ENCODE measurements at regions not wholly inside any gene's neighbourhood (a gene's known extent, or its start where the extent isn't known, plus 50 kb on each side); places are given as distances from the start of the nearest gene placed in this dataset.
A peak's percentile ranks its signal among the peaks of the same experiment; 100 is the strongest.
"Not testable (repeated sequence)": the region's sequence is repeated elsewhere in the genome, so short reads cannot be mapped to it uniquely, and the experiment has no call there.

DNA sequence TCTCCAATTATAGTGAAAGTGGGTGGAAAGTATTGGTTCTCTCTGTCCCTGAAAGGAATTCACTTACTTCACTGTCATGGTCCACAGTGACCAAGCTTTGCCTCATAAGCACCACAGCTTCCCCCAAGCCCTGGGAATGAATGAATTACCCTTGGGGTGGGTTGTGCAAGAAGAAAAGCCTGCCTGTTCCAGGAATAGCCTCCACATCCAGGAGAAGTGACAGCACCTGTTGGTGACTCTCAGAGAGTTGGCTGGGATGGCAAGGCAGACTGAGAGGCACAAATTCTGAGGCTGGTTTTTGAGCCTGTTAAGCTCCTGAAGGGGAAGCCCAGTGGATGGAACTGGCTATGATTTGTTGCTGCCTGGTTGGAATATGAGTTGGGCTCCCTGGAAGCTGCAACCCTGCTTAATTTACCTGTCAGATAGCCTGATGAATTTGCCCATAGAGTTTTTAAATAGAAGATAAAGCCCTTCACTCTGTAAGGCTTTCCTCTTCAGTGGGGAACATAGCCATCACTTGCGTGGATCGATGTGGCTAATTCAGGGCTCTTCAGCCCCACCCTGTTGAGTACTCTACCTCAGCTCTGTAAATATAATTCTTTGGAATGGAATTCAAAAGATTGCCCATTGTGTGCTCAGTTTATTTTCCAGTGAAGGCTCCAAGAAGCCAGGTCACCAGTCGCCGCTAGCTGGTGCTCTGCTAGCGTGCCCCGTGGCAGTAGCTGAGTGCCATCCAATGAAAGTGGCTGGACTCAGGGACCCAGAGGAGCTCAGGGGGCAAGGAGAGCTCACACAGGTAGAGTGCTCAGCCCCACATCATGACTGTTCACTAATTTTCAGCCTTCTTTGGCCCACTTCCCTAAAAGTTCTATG lies 479.3 kb downstream of the IRS1 start:
- no peak for DNase-seq

- DNase-seq = no peak
These were observed 481.6 kb downstream of the IRS1 start for GRCh38 chr2:226317970-226318369.

GRCh38 chr2:226313060-226313459 lies 486.6 kb downstream of the IRS1 start:
- no peak for DNase-seq

DNA sequence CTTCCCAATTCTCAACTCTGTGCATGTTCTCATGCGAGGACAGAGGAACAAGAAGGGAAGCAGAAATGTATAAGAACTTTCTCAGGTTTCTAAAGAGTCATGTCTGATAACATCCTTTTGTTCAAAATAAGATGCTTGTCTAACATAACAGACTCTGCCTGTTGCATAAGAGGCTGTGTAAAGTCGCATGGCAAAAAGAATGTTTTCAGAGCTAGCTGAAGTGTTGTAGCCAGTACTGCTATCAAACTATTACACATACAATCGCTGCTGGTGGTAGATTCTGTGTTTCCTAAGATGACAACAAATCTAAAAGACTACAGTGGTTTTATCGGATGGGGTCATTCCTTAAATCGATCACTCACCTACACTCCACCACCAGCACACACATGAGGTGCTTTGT lies 487.5 kb downstream of the IRS1 start:
- DNase-seq = no peak

GRCh38 chr2:226310146-226310545 lies 489.5 kb downstream of the IRS1 start:
- peak; percentile 27 for DNase-seq

DNA sequence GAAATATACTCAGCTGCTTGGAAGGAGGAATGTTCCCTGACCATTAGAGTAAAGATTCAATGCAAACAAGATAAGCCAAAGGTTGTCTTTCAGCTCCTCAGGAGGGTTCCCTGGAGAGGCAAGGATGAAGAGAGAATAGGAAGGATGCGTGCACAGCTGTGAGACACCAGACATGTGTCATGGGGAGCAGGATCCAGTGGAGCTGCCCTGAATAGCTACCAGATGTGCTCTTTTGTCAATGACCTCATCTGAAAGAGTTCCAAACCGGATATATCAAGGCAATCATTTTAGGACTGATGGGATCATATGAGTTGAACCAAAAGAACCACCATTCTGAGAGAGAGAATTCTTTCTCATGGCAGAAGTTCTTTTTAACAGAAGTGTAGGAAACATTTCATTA lies 490.6 kb downstream of the IRS1 start:
- peak; percentile 64 for DNase-seq

DNA sequence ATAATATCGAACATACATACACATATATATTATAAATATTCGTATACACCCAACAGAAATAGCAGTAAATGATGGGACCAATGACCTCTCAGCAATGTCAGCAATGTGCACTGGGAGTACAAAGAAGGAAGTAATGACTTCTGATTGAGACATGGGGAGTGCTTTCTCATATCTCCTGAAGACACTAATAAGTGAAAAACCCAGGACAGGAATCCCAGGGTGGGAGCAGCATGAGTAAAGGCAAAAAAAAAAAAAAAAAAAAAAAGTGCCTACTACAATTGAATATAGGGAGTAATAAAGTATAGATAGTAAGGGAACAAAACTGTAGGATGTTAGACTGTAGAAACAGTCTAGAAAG lies 491.3 kb downstream of the IRS1 start:
- no peak for DNase-seq

DNA sequence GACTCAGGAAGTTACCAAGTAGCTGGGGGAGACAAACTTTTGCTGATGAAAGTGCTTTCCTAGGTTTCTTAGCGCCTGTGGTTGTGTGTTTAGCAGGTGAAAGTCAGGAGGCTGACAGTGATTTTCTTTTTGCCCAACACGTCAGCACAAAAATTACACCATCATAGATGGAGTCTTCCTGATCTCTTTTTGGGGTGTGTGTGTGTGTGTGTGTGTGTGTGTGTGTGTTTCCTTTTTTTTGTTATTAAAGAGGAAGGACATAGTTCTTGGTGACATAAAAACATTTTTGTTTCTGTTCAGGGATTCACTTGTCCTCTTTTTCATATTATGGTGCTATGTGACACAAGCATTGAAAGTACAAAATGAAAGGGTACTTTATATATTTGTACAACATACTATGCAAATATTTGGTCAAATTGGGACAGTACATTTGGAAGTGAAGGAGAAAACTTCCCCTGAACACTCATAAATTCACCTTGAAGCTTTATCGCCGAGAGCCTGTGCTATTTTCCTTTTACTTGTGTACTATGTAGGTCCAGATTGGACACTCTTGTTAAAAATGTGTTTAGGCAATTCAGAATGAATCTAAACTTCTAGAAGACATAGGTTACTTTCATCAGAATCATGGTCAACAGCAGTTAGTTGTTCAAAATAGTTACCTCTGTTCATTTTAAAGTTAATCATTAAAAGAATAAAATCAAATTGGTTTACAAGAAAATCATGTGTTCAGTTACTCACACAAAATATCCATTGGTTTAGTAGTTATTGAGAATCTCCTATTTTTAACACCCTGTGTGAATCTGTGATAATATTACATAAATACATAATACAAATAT lies 491.9 kb downstream of the IRS1 start:
- no peak for DNase-seq

GRCh38 chr2:226306969-226307368 lies 492.7 kb downstream of the IRS1 start:
- no peak for DNase-seq

DNA sequence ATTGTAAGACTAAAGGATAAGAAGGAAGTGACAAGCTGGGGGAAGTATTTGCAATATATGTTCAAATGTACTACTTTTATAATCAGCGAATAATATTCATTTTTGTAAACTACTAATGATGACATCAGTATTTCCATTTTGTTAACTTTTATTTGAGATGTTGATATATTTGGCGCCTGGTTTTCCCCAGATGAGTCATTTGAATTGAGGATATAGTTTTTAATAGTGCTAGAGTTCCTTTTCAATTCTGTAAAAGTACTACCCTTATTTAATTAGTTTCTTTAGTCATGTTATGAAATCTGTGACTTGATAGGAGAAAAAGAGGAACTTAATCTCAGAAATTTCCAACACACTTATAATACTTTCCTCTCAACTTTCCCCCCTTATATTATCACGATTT lies 495.3 kb downstream of the IRS1 start:
- DNase-seq = no peak

DNA sequence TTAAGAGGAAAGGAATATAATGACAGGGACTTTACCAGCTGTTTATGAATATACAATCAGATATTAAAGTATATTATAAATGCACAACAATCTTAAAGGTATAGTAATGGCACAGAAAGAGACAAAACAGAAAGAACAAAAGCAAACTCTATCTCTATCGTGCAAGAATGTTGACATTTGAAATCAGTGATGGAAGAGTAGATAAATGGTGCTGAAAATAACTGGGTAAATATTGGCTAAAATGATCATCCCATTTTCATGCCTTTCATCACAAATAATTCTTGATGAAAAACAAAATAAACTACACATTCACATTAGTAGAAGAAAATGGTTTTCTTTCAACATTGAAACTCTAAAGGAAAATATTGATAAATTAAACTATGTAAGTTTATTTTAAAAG lies 495.9 kb downstream of the IRS1 start:
- DNase-seq = no peak

GRCh38 chr2:226300196-226300886 lies 499.3 kb downstream of the IRS1 start:
- no peak for DNase-seq

DNA sequence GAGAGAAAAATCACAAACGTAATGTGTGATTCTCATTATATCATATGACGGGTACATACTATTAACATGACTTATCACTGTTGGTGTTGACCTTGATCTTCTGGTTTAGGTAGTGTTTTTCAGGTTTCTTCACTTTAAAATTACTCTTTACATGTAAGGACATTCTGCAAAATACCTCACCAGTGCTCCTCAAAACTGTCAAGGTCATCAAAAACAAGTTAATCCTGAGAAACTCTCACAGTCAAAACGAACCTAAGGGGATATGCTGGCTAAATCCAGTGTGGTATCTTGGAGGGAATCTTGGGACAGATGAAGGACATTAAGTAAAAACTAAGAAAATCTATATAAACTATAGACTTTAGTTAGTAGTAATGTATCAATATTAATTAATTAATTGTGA lies 499.8 kb downstream of the IRS1 start:
- no peak for DNase-seq

DNA sequence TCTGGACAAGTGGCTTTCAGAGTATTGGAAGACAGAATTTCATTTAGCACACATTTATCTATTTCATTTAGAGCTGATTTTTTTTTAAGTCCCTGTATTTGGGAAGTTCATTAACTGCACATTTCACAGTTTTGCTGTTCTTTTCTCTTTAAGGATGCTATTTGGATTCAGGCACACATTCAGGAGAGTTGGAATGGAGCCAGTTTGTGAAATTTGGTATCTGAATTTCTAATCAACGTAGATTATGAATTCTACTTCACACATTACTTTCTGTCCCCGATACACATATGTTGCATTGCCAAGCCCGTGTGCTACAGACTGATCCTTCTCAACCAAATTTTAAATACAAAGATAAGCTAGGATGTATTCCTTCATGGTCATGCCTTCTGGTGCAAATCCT lies 503.9 kb downstream of the IRS1 start:
- DNase-seq = no peak

DNA sequence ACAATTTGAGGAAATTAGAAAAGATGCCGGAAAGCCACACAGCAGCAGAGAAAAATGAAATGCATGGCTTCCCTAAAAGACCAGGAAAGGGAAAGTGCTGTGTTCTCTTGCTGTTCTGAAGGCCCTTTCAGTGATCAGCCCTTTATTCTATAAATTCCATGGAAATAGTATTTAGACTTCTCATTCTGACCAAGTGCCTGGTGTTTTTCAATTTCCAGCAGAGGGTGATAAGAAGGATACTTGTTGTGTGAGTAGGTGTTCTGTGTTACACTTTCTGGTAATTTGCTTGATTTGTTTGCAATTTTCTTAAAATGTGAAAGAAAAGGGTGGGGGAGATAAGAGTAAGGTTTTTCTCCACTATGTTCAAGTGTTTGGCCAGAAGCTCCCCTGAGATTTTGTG lies 504.5 kb downstream of the IRS1 start:
- no peak for DNase-seq

DNA sequence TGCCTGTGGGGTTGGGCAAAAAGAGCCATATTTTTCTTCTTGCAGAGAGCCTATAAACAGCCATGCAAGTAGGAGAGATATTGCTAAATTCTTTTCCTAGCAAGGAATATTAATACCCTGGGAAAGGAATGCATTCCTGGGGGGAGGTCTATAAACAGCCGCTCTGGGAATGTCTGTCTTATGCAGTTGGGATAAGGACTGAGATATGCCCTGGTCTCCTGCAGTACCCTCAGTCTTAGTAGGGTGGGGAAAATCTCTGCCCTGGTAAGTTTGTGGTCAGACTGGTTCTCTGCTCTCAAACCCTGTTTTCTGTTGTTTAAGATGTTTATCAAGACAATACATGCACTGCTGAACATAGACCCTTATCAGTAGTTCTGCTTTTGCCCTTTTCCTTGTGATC lies 508.3 kb downstream of the IRS1 start:
- not testable (repeated sequence) for DNase-seq

GRCh38 chr2:226286916-226287315 lies 512.7 kb downstream of the IRS1 start:
- DNase-seq = no peak

- DNase-seq = no peak
These were observed 515.8 kb downstream of the IRS1 start for GRCh38 chr2:226283796-226284195.

DNA sequence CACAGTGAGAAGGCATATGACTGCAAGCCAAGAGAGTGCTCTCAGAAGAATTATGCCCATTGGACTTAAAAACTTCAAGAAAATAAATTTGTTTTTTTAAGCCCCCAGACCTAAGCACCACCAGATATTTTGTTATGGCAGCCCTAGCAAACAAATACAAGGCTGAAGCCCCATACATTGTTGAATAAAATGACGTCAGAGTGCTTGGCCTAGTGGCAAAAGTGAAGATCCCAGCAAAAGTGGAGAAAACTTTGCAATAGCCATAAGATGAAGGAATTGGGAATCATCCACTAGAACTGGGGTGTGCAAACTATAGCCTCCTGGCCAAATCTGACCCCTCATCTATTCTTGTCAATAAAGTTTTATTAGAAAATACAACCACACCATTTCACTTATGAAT lies 517.5 kb downstream of the IRS1 start:
- DNase-seq = no peak

DNA sequence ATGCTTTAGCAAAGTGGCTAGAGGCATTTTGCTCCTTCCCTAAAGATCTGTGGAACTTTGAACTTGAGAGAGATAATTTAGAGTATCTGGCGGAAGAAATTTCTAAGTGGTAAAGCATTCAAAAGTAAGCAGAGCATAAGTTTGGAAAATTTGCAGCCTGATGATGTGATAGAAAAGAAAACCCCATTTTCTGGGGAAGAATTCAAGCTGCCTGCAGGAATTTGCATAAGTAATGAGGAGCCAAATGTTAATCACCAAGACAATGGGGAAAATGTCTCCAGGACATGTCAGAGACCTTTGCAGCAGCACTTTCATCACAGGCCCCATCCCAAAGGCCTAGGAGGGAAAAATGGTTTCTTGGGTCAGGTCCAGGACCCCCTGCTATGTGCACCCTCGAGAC lies 519.5 kb downstream of the IRS1 start:
- DNase-seq = not testable (repeated sequence)

DNA sequence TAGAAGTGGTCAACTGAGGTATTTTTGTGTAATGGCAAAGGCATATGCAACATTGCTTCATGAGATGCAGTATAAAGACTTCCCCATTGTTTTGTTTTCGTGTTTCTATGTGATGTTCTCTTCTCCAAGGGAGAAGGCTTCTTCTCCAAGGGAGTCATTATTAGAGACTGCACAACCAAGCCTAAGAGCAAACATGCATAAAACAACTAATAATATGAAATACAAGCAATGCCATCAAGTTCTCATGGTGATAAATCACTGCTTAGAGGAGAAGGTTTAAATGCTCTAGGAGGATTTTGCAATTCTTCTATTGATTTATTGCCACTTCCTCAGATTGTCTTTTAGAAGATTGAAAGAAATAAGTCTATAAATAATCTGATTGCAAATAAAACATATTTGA lies 524.4 kb downstream of the IRS1 start:
- no peak for DNase-seq

DNA sequence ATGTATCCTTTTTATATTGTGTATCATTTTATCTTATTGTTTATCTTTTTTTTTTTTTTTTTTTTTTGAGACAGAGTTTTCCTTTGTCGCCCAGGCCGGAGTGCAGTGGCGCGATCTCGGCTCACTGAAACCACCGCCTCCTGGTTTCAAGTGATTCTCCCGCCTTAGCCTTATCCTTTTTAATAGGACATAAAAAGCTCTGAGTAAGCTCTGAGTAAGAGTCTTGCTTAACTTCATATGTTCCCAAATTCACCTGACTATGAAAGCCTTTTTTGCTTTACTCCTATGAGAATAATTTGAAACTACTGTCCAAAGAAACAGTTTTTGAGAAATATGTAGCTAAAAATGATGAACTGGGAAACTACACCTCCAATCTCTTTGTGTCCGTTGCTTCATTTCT lies 525.5 kb downstream of the IRS1 start:
- DNase-seq = no peak

DNA sequence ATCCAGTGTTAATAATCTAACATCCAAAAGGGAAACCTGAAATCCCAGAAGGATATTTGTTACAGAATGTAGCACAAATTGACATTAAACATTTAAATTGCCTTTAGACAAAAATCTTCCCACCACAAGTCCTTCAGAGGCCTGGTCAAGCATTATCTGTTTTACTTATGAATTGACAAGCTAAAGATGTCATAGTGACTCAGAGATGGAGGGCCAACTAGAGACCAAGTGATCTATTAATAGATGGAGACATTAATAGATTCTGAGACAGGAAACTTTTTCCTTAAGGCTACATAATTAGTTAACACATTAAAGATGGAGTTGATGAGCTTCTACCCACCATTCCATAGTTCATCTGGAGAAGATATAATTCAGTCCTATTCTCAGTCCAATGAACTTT lies 526.2 kb downstream of the IRS1 start:
- no peak for DNase-seq

Data from fibroblast of skin of scalp (primary cell).